Heart left ventricle (tissue), 16 donors: ENCODE measurements at regions not wholly inside any gene's neighbourhood (a gene's known extent, or its start where the extent isn't known, plus 50 kb on each side); places are given as distances from the start of the nearest gene placed in this dataset.
A peak's percentile ranks its signal among the peaks of the same experiment; 100 is the strongest.

Experiments
- ATAC-seq, 4 donors: fragments of 200-7000 bp; cut with Tn5 transposase; one replicate each; pipeline ENCODE4 v1.9.1; 2020 to 2022; ENCODE audit warnings: moderate library complexity in 4 of 4, mild to moderate bottlenecking in 3 of 4, moderate number of reproducible peaks in 1 of 4
- DNase-seq, 5 donors: peaks; one replicate each; pipeline ENCODE4 v3.0.0-alpha.2; 2020
- H3K27ac ChIP-seq, 12 donors: fragments of 200-600 bp; sonication (generic) in 4 of 12; one replicate each; pipeline versions ENCODE4 v1.5.0 to v1.8.0; 2016 to 2022; ENCODE audit warnings: mild to moderate bottlenecking in 2 of 12
- H3K27me3 ChIP-seq, 9 donors: fragments of 200-600 bp; sonication (generic) in 2 of 9; one replicate each; pipeline versions ENCODE4 v1.5.1 to v1.8.0; 2016 to 2022; ENCODE audit warnings: mild to moderate bottlenecking in 3 of 9
- H3K36me3 ChIP-seq, 9 donors: fragments of 200-600 bp; sonication (generic) in 2 of 9; one replicate each; pipeline versions ENCODE4 v1.5.0 to v1.8.0; 2018 to 2022; ENCODE audit warnings: mild to moderate bottlenecking in 2 of 9
- H3K4me1 ChIP-seq, 12 donors: fragments of 200-600 bp; sonication (generic) in 4 of 12; one replicate each; pipeline versions ENCODE4 v1.5.0 to v1.8.0; 2016 to 2022; ENCODE audit warnings: mild to moderate bottlenecking in 3 of 12
- H3K4me3 ChIP-seq, 12 donors: fragments of 200-600 bp; sonication (generic) in 4 of 12; one replicate each; pipeline versions ENCODE4 v1.5.0 to v1.8.0; 2017 to 2022; ENCODE audit warnings: mild to moderate bottlenecking in 9 of 12, moderate library complexity in 4 of 12
- H3K9me3 ChIP-seq, 12 donors: fragments of 200-600 bp; sonication (generic) in 4 of 12; one replicate each; pipeline versions ENCODE4 v1.5.0 to v1.8.0; 2016 to 2022; ENCODE audit warnings: mild to moderate bottlenecking in 1 of 12
- CTCF ChIP-seq, 12 donors: fragments of 200-600 bp; sonication (generic) in 4 of 12; IDR thresholded peaks; one replicate each; pipeline versions ENCODE4 v1.5.0 to v1.8.0; 2018 to 2022; ENCODE audit warnings: antibody characterized with exemption in 12 of 12, mild to moderate bottlenecking in 5 of 12
- POLR2A ChIP-seq, 2 donors: fragments of 450-650 bp; IDR thresholded peaks; one replicate each; pipeline ENCODE4 v1.6.1; 2017; ENCODE audit warnings: antibody characterized with exemption in 2 of 2, mild to moderate bottlenecking in 2 of 2, moderate library complexity in 2 of 2
- WGBS, 4 donors: extraction: QIAGEN DNeasy Blood & Tissue Kit in 2 of 4; methylation state at CpG; one replicate each; pipeline versions ENCODE4 v1.1.5 to v1.1.7; 2013 to 2018; 5-methylcytosine and 5-hydroxymethylcytosine counted together
- intact Hi-C, 10 donors: fragments of 100-400 bp; cut with DNase I; formaldehyde crosslinking; loops; one replicate each; pipeline versions ENCODE4 v1.11.1 to v1.14.2; 2022
- donor health status: ischemic (EF 13 %, LVEDD 7.1; RV severe dilation, severe dysfunction).
- donor health status: healthy with polysubstance abuse.
- donor health status: DM: no; HTN: yes; CAD: no.
- donor health status: DM: no; HTN: no; CAD: no.
- donor health status: ischemic (EF 25% LVEDD 6.9; RV normal size, moderate dysfunction).
- donor health status: ischemic (EF 25% LVEDD 5.7; RV mildly dilated, moderate dysfunction).
- donor health status: healthy.
- donor health status: DM: yes; HTN: yes; CAD: no.
- donor health status: ischemic (EF 35%, LVEDD 5.7; RV mildly dilated, moderate dysfunction).
- donor health status: nonischemic (EF 11% LVEDD 7.7; RV severe dilation, severe dysfunction).
- donor health status: DM: yes; HTN: yes; CAD: no.
- donor health status: PGD.
- donor health status: ischemic (EF 29% LVEDD 5.4; RV normal size, mild dysfunction).
- donor health status: nonischemic (EF 23%, LVEDD 6.1; RV moderate dilation, normal function).

- H3K4me3 ChIP-seq: no peak overlapping the region
- intact Hi-C loops: no loop called here
- H3K27me3 ChIP-seq: no peaks in the 10 kb centered on the region
- ATAC-seq (no peak), DNase-seq (no peak)
- TF ChIP-seq CTCF (IDR thresholded peaks at IDR 0.05): no peak
- TF ChIP-seq POLR2A (IDR thresholded peaks at IDR 0.05): no peak
- peaks cover 0 to 12% (median 0%) of the 10 kb centered on the region in 12 donors for H3K4me1 ChIP-seq
- H3K36me3 ChIP-seq: no peaks in the 10 kb centered on the region
- WGBS, 4 donors: 8 to 18% (median 14%) methylated on average over 5 of the region's 5 CpGs
- H3K9me3 ChIP-seq: peaks cover 0 to 16% (median 0%) of the 10 kb centered on the region in 12 donors
- peak overlapping the region in 1 of 12 donors; percentile 27 for H3K27ac ChIP-seq
Measured at GRCh38 chr15:46879032-46879770, 838.1 kb upstream of the SEMA6D start.

- TF ChIP-seq CTCF (IDR thresholded peaks at IDR 0.05) (no peak), POLR2A (IDR thresholded peaks at IDR 0.05) (no peak)
- no peak for ATAC-seq
- H3K9me3 ChIP-seq: peaks cover 0 to 19% (median 0%) of the 10 kb centered on the region in 12 donors
- H3K27ac ChIP-seq: no peak overlapping the region
- no peak for DNase-seq
- no peaks in the 10 kb centered on the region for H3K36me3 ChIP-seq
- peaks cover 0 to 12% (median 0%) of the 10 kb centered on the region in 12 donors for H3K4me1 ChIP-seq
- WGBS, 4 donors: 68 to 75% (median 73%) methylated on average over 2 of the region's 2 CpGs
- H3K27me3 ChIP-seq: no peaks in the 10 kb centered on the region
- intact Hi-C loops: no loop called here
- H3K4me3 ChIP-seq: no peak overlapping the region
Measured at GRCh38 chr15:46880791-46881190, 836.5 kb upstream of the SEMA6D start.

- WGBS, 4 donors: 41 to 51% (median 47%) methylated on average over 4 of the region's 4 CpGs
- ATAC-seq: no peak
- no peak overlapping the region for H3K4me3 ChIP-seq
- H3K36me3 ChIP-seq: no peaks in the 10 kb centered on the region
- no peaks in the 10 kb centered on the region for H3K4me1 ChIP-seq
- TF ChIP-seq CTCF (IDR thresholded peaks at IDR 0.05): no peak
- peaks cover 0 to 4% (median 0%) of the 10 kb centered on the region in 12 donors for H3K9me3 ChIP-seq
- H3K27me3 ChIP-seq: no peaks in the 10 kb centered on the region
- intact Hi-C loops: no loop called here
- no peak for DNase-seq
- no peak overlapping the region for H3K27ac ChIP-seq
Measured at GRCh38 chr15:46892621-46893160, 824.6 kb upstream of the SEMA6D start.

GRCh38 chr15:46894644-46895043, 822.7 kb upstream of the SEMA6D start:
- Histone ChIP-seq H3K4me3 (no peak overlapping the region), H3K27me3 (no peaks in the 10 kb centered on the region), H3K4me1 (no peaks in the 10 kb centered on the region), H3K27ac (no peak overlapping the region), H3K9me3 (no peaks in the 10 kb centered on the region), H3K36me3 (no peaks in the 10 kb centered on the region)
- intact Hi-C loops: no loop called here
- DNase-seq (no peak), ATAC-seq (no peak)
- TF ChIP-seq POLR2A (IDR thresholded peaks at IDR 0.05) (no peak), CTCF (IDR thresholded peaks at IDR 0.05) (no peak)
- WGBS, 4 donors: 95 to 99% (median 96%) methylated on average over 8 to 10 of the region's 10 CpGs
